GM12891 (cell line): ENCODE measurements at regions not wholly inside any gene's neighbourhood (a gene's known extent, or its start where the extent isn't known, plus 50 kb on each side); places are given as distances from the start of the nearest gene placed in this dataset.

Experiments
- PAX5 ChIP-seq: IDR thresholded peaks from 2 replicates; pipeline ENCODE4 v1.6.1; 2011; ENCODE audit warnings: low read length, moderate library complexity, mild to moderate bottlenecking; ENCODE audit not compliant: insufficient read depth, severe bottlenecking
- POLR2A ChIP-seq: IDR thresholded peaks from 2 replicates; pipeline ENCODE4 v1.6.1; 2011; ENCODE audit warnings: low read depth, low read length, control low read depth
- POLR2AphosphoS5 ChIP-seq: IDR thresholded peaks from 2 replicates; pipeline ENCODE4 v1.6.1; 2011; ENCODE audit warnings: low read depth, low read length, control low read depth

- TF ChIP-seq POLR2AphosphoS5 (no peak), POLR2A (no peak), PAX5 (no peak)
These were observed 628.8 kb downstream of the NR2F1-AS1 start for GRCh38 chr5:92952243-92952642.
